Lung microvascular endothelial cell (primary cell): ENCODE measurements at regions not wholly inside any gene's neighbourhood (a gene's known extent, or its start where the extent isn't known, plus 50 kb on each side); places are given as distances from the start of the nearest gene placed in this dataset.

Experiments used
- DNase-seq, 2 donors: peaks; one replicate each; pipeline versions ENCODE4 v3.0.0 to v3.0.0-alpha.2; 2010; ENCODE audit warnings: low read depth in 2 of 2

DNA sequence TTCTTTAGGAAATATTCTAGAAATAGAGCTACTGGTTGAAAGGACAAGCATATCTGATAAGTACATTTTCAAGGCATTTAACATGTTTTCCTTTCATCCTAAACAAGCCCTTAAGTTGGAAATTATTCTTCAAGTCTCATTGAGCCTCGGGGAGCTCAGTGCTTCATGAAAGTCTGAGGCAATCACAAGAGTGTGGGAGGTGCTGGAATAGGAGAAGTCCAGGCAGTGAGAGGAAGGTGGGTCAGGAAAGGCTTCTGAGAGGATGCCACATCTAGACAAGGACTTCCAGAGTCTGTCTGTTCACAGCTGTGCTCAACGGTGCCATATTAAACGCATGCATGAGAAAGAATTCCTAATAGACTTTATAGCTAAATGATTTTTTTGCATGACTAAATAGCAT lies 69.8 kb downstream of the CD83 start:
- no peak for DNase-seq

DNA sequence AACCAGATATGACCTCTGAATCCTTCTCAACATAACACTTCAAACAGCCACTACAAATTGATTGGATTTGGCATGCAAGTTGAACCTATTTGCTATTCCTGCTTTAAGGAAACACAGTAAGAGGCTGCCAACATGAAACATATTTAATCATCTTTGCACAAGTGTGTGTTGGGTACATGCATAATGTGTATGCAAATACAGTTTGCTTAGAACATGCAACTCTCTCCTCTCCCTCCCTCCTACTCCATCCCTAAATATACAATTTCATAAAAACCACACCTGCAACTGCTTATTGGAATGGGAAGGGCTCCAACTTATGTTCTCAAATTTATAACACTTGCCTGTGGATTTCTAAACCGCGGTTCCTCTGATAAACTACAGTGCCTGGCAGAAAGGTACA lies 71.5 kb downstream of the CD83 start:
- DNase-seq, result no peak

DNA sequence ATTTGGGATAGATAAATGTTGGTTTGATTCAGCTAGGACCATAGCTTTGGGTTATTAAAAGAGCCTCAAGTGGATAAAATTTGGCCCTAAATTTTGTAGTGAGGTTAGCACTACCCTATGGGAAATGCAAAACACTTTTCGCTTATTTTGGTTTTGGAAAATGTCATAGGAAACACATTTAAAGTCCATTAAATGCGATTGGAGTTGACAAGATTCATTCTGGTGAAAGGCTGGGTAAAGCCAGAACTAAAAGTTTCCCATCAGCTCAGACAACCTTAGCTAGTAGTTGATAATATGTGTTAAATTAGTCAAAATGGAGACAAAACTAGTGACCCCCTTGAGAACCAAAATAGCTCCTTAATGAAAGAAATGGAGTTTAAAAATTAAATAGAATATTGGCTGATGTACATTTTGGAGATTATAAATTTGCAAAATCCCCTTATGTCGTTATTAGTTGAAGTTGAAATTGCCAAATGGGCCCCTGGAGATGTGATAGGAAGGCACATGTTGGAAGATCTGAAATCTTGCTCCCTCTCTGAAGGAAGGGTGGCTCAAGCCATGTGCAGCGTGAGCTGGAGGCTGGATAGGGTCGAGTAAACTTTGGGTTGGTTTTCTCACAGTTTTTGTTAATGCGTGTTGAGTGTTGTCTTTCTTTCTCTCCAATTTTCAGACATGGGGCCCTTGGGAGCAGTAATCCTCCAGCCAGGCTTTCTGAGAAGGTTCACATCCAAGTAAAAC lies 72.8 kb downstream of the CD83 start:
- DNase-seq, result no peak

DNA sequence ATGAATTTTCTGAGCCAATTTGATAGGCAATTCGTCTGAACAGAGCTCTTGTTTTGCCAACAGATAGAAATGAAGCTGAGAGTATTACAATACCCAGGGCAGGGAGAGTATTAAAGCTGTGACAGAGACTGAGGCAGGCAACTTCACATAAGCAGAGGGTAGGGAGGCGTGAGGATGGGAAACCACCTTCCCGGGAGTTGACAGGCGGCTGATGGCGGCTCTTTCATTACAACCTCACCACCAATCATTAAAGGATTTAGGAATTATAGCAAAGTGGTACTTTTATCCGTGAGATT lies 73.3 kb downstream of the CD83 start:
- no peak for DNase-seq

DNA sequence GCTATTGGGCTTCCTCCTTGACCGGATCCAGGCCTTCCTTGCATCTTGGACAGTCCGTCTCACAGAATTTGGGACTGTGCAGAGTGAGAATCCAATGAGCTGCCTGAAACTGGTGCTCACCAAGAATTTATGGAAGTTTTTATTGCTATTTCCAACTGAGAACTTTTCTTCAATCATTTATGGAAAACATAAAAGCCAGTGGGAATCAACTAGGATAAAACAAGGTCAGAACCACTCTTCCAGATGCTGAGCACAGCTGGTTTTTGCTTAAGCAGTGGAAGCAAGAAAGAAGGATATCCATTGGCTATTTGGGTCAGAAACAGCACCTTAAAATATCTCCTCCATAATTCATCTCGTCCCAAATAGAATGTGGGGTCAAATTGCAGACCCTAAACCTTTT lies 74.2 kb downstream of the CD83 start:
- DNase-seq, result no peak

DNA sequence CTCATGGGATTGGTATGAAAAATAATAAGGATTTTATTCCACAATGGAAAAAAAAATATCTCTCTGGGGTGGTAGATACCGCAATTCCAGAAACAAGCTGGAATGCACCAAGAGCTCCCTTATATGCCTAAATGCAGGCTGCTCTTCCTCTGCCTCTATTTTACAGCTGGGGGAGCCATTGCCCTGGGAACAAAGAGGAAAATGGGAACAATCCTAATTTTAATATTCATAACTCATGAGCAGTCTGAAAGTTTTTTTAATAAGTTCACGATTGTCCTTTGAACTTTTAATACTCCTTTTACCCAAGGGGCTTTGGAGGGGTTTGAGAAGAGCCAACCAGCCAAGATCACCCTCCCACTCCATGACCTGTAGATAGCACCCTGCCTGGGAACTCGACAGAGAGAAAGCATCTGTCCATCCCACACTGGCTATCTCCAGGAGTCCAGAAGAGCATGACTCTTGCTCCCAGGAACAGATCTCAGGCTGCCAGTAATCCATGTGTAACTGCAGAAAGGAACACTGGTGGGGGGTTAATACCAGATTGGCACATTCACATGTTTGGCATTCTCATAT lies 74.7 kb downstream of the CD83 start:
- no peak for DNase-seq

DNA sequence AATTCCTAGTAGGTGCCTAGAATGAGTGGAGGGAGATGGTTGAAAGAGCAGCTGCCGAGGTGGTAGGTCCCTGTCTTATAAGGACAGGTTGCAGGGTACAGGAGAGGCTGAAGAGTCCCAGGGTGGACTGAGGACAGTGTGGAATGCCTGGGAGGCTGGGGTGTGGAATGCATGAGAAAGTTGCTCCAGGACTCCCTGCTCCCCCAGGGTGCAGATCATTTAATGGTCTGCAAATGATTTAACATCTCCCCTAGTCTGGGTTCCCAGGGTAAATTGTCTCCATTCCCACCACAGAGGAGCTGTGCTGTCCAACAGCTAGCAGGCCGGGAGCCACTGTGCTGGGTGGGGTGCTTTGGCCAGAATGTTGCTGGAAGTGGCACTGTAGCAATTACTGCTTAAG lies 76.0 kb downstream of the CD83 start:
- DNase-seq, result no peak

DNA sequence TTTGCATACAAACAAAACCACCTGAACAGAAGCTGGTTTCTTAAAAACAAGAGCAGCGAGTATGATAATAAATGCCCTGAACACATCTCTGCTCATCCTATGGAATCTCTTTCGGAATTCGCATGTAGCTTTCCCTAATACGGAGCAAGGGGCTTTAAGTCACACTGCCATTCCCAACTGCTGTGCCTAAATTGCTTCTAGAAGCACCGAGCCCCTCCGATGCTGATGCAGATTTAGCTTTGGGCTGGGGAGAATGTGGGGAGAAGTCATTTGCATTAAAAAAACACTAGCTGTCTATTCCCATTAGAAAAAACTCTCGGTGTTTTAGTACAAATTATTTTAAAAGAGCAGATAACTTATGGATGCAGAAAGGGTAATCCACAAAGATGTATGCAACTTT lies 76.9 kb downstream of the CD83 start:
- DNase-seq, result no peak

DNA sequence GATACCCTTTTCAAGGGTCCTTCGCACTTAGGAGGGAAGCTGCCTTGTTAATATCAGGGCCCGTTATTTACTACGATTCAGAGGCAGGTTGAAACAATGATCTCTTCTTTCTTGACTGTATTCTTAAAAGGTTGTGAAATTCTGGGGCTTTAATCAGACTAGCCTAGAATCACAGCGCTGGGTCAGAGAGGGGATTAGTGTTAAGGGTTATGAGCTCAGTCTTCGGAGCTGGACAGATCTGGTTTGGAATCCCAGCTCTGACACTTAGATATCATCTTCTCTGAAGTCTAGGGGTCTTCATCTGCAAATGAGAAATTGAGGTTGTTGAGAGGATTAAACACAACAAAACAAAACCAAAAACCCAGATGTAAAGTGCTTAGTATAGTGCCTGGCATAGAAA lies 77.4 kb downstream of the CD83 start:
- DNase-seq, result no peak

DNA sequence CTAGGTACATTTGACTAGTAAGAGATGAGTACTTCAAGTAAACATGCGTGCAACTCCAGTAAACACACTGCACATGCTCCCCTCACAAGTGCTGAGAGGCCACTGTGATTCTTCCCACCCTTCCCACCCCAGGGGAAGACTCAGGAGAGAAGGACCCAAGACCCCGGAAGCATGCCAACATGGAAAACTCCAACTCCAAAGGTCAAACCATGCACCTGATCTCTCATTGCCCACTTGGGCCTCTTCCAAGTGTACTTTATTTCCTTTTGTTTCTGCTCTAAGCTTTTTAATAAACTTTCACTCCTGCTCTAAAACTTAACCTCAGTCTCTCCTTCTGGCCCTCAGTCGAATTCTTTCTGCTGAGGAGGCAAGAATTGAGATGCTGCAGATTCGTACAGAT lies 78.5 kb downstream of the CD83 start:
- DNase-seq, result no peak

DNA sequence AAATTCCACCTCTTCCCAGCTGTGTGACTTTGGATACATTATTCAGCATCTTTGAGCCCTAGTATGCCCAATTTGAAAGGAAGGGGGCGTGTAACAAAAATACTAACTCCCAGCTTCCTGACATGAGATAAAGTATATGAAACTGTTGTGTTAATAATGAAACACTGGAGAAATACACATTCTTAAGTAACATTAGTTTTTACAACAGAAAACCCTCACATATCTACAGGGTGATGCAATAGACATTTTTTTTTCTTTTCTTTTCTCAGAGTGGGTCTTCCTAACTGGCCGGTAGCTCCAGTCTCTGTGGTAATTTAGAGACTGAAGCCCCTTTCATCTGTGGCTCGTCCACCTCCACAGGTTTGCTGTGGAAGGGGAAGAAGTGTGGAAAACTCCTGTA lies 79.5 kb downstream of the CD83 start:
- DNase-seq, result no peak

DNA sequence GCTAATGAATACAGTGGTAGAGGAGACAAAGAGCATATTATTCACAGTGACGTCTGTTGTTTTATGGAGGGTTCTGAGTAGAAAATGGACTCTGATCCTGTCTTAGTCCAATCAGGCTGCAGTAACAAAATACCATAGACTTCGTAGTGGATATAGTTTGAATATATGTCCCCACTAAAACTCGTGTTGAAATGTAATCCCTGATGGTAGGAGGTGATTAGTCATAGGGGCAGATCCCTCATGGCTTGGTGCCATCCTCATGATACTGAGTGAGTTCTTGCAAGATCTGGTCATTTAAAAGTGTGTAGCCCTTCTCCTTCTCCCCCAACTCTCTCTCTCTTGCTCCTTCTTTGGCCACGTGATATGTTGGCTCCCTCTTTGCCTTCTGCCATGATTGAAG lies 82.5 kb downstream of the CD83 start:
- no peak for DNase-seq

DNA sequence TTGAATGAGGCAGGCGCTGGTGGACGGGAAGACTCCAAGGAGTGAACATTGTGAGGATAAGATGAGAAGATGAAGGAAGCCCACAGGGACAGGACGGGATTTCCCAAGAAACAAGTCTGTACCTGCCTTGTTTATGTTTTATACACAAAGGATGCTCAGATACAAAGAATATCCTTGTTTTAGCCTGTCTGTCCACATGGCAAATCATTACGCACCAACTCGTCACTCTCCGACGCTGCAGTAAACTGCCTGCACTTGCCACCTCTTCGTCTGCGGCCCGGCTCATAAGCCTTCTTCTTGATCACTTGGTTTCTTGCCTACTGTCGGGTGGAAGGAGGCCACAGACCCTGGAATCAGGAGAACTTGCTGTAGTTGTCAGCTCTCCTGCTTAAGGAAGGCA lies 85.4 kb downstream of the CD83 start:
- DNase-seq, result no peak

DNA sequence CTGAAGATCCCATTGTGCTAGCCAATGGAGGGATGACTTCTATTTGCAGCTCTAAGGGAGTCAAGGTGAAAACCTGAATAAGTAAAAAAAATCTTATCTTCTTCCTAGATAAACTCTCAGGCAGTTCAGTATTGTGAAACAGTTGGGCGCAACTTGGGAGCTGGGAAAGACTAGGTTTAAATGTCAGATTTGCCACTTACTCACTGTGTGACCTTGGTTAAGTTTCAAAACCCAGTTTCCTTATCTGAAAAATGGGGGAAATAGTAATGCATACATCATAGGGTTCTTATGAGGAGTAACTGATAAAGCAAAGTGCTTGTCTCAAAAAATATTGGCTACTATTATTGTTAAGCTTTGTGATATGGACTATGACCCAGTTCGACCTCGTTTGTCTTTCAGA lies 88.8 kb downstream of the CD83 start:
- no peak for DNase-seq

DNA sequence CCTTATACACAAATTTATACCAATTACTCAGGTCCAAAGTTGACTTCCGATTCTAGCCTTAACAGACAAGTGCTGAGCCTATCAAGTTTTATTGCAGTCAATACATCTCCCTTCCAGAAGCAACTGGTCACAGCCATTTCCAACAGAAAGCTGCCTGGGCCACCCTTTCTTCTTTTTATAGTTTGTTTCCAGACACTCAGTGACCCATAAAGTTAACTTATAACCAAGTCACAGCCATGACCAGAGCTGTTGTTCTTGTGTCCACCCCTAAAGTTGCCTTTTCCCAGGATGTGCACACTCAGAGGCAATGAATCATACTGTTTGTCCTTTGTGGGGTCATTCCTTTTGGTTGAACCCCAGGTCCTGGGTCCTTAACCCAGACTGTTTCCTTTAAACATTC lies 89.9 kb downstream of the CD83 start:
- no peak for DNase-seq

DNA sequence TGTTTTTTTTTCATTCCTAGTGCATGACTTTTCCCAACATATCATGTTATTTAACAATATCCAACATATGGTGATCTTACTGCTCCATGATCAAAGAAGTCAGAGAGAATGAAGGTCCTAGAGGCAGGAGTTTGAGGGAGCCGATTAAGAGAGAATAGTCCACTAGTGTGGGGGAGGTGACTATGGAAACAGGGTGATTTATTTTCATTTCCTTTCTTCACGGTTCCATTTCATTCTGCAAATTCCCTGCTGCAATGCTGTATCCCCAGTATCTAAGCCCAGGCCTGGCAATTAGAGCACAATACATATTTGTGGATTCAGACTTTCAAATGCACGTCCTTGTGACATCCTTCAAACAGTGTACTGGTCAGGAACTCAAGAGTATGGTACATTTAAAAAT lies 91.4 kb downstream of the CD83 start:
- no peak for DNase-seq

DNA sequence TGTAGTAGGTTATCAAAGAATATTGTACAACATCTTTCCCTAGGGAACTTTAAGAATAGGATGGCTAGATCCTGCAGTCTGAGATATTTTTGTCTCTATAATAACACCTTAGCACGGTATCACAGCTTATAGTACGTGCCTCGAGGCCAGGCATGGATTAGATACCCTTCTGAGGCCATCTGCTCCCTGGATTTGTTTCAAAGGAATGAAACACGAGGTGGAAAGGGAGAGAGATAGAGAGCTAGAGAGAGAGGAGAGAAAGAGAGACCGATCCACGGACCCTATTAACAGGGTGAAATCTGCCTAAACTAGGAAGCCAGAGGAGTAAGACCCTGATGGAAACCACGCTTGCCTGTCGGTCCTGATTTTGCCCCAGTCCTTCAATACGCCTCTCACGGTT lies 92.5 kb downstream of the CD83 start:
- no peak for DNase-seq

DNA sequence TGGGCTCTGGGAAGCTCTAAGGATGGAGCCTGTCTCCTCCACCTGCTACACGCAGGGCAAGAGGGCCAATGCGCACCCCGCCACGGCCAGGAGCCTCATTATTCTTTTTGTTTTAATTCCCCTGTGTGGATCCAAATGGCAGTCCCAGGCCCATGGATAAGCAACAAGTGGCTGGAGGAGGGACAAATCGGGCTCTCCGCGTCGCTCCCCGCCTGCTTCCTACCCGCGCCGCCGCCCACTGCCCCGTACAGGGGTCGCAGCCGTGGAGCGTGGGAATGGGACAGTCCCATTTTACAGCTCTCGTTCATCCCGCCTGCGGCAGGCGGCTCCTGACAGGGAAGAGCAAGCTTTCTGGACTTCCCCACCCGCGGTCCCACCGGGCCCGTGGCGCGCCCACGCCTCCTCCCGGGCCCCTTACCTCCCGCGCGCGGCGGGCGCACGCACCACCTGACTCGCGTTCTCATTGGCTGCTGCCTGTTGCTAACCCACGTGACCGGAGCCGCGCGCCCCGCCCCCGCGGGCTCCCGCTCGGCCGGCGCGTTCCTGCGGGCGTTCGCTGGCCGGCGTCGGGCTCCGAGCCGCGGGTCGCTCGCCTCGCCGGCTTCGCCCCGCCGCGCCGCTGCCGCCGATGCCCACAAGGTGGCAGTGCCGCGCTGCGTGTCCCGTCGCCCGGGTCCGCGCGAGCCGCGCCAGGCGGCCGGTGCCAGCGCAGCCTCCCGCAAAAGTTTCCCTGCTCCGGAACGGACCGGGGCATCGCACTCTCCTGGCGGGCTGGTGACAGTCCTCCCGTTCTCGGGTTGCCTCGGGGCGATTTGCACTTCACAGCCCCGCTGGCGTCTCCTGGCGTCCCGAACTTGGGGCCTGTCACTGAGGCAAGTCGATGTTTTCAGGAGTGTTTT lies 93.3 kb downstream of the CD83 start:
- peak; percentile 91 to 94 for DNase-seq

DNA sequence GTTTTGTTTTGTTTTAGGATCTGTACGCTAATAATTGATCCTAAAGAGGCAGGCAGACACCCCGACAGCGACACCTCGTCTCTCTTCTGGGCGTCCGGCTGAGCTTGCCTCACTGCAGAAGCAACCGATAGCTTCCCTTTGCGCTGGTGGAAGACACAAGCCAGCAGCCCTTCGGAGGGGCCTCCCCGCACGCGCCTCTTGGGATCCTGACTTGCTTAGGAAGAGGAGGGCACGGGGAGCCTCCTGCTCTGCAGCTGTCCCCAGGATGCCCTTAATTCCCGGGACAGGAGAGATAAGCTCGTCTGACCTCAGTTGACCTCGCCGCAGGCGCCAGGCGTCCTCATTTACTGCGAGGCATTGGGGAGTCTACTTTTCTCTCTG lies 94.0 kb downstream of the CD83 start:
- peak; percentile 17 to 31 for DNase-seq

DNA sequence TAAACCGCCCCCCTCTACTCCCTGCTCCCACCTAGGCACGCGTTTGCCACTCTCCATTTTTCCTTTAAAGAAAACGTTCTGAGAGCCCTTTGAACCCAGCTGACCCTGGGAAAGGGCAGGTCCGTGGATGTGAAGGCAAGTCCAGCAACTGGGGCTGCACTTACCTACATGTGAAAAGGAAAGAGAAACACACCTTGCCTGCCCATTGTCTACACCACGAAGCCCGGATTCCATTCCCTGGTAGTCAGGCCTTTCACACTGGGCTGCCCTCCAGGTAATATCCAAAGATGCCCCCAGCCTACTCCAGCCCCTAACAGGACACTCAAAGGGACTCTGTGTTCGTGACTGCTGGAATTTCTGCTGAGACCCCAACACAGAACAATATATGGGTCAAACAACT lies 94.4 kb downstream of the CD83 start:
- no peak for DNase-seq

DNA sequence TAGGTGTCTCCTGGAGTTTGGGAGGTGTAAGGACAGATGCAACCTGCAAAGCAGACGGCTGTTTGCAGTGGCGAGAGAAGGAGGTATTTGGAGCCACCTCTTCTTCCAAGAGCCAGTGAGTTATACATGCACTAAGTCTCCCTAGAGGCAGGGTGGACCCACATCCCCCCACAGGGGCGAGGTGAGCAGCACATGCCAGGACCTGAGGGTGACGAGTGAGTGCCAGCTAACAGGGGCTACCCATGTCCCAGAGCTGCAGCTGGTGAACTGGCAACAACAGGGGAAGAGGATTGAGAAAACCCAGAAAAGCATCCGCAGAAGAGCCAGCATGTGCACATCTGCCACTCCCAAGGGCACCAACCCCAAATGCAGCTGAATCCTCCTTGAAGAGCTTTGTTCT lies 95.1 kb downstream of the CD83 start:
- DNase-seq, result no peak

DNA sequence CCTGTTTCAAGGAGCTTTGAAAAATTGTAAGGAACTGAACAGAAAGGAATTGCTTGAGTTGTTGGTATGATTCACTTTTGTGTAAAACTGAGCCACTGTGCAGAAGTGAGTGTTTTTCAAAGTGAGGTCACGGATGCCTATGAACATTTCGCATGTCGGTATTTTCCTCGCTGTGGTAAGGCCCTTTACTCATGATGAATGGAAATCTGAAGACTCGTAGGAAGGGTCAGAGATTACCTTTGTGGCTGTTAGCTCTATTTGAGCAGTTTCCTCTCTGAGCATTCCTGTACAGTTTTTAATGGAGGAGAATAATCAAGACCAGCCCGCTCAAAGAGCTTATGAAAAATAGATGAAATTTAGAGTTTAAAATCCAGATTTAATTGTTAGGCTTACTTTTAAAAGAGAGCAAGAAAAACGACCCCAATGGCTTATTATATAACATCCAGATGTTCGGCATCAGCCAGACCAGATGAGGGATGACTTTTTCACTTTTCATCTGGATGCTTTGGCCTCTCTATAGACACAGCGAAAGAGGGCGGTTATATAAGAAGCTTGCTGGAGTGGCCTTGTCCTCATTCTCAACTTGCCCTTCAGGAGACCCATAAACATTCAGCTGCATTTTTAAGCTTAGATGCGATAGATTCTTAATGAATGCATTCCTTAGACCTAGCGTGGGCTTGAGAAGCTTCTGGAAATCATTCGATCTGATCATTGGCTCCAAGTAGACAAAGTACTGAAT lies 99.5 kb downstream of the CD83 start:
- DNase-seq, result no peak
